K562 (cell line): ENCODE measurements at regions not wholly inside any gene's neighbourhood (a gene's known extent, or its start where the extent isn't known, plus 50 kb on each side); places are given as distances from the start of the nearest gene placed in this dataset.

ENCODE experiments used
- ATAC-seq: fragments of 200-7000 bp; cut with Tn5 transposase; 3 replicates; pipeline ENCODE4 v1.9.1; 2020; ENCODE audit warnings: moderate library complexity
- BruUV-seq: library from RNA; stranded (reverse); fragments of 400-500 nt; replicated peaks from 2 replicates; lab custom pipeline; 2021; lab: Mats Ljungman, UMichigan
- CTCF ChIA-PET: fragments of 300-600 bp; formaldehyde crosslinking; extraction: SDS; loops from one replicate; lab custom pipeline; 2021; ENCODE audit warnings: low intra/inter-chr PET ratio; lab: Yijun Ruan, JAX
- POLR2A ChIA-PET: fragments of 300-600, 350-650 bp; sonication (Branson Sonifier 250); formaldehyde crosslinking; extraction: SDS; loops from one replicate; lab custom pipeline; 2021; ENCODE audit warnings: antibody characterized with exemption, inconsistent platforms; lab: Yijun Ruan, JAX
- DNase-seq, 4 experiments: peaks; one replicate each; pipeline versions ENCODE4 v3.0.0 to v3.0.0-alpha.2; 2011 to 2018; ENCODE audit warnings: low spot score in 3 of 4, mixed read lengths in 3 of 4; ENCODE audit errors: extremely low read depth in 1 of 4
- FAIRE-seq: peaks from 2 replicates; lab custom pipeline; 2011; peaks lifted over from hg19 to GRCh38; lab: Jason Lieb, UNC
- H2AFZ ChIP-seq: 2 replicates; pipeline ENCODE4 v1.6.0; 2011; ENCODE audit warnings: low read depth, low read length, control low read depth, inconsistent platforms
- H3K27ac ChIP-seq: fragments of 200-600 bp; 3 replicates; pipeline ENCODE4 v1.8.0; 2011; ENCODE audit warnings: low read depth, mild to moderate bottlenecking, control low read depth, inconsistent platforms, low read length, moderate library complexity, mixed read lengths; ENCODE audit errors: extremely low read depth
- H3K27me3 ChIP-seq, 2 experiments: fragments of 300-600 bp in 1 of 2; 2 replicates in 1 of 2; 3 replicates in 1 of 2; pipeline versions ENCODE4 v1.6.0 to v1.8.0; 2011; ENCODE audit warnings: inconsistent platforms in 2 of 2, low read length in 2 of 2, mild to moderate bottlenecking in 1 of 2, mixed read lengths in 1 of 2, moderate library complexity in 1 of 2; ENCODE audit not compliant: control insufficient read depth in 2 of 2, insufficient read depth in 2 of 2
- H3K36me3 ChIP-seq: fragments of 300-600 bp; 3 replicates; pipeline ENCODE4 v1.8.0; 2011; ENCODE audit warnings: mild to moderate bottlenecking, low read length, inconsistent platforms; ENCODE audit not compliant: control insufficient read depth, insufficient read depth
- H3K4me1 ChIP-seq, 2 experiments: fragments of 200-600 bp in 1 of 2; replicated peaks in 1 of 2; 2 replicates in 1 of 2; 3 replicates in 1 of 2; pipeline versions ENCODE4 v1.5.1 to v1.8.0; 2011; ENCODE audit warnings: inconsistent platforms in 2 of 2, low read length in 2 of 2, mild to moderate bottlenecking in 1 of 2, mixed read lengths in 1 of 2, moderate library complexity in 1 of 2; ENCODE audit not compliant: control insufficient read depth in 2 of 2, insufficient read depth in 2 of 2
- H3K4me2 ChIP-seq: 2 replicates; pipeline ENCODE4 v1.6.1; 2011; ENCODE audit warnings: low read length, control low read depth, inconsistent platforms, mixed read lengths; ENCODE audit not compliant: insufficient read depth
- H3K4me3 ChIP-seq: fragments of 200-600 bp; sonication (generic), shearing (Covaris generic); 2 replicates; pipeline ENCODE4 v1.5.1; 2016; ENCODE audit warnings: control low read depth, inconsistent platforms
- H3K79me2 ChIP-seq: fragments of 200-600 bp; 3 replicates; pipeline ENCODE4 v1.8.0; 2011; ENCODE audit warnings: low read length, inconsistent platforms; ENCODE audit not compliant: control insufficient read depth, insufficient read depth
- H3K9ac ChIP-seq, 2 experiments: 2 replicates each; pipeline versions ENCODE4 v1.6.0 to v1.6.1; 2011; ENCODE audit warnings: low read depth in 2 of 2, low read length in 2 of 2, control low read depth in 1 of 2, inconsistent platforms in 1 of 2, mild to moderate bottlenecking in 1 of 2, mixed read lengths in 1 of 2; ENCODE audit not compliant: insufficient read depth in 1 of 2
- H3K9me1 ChIP-seq: one replicate; pipeline ENCODE4 v1.6.0; 2011; ENCODE audit warnings: inconsistent platforms, mild to moderate bottlenecking, low read length, moderate library complexity; ENCODE audit not compliant: control insufficient read depth, insufficient read depth
- H3K9me3 ChIP-seq: replicated peaks from 2 replicates; pipeline ENCODE4 v1.5.1; 2011; ENCODE audit warnings: low read depth, low read length, inconsistent platforms; ENCODE audit not compliant: control insufficient read depth, insufficient read depth
- H4K20me1 ChIP-seq: replicated peaks from 2 replicates; pipeline ENCODE4 v1.6.1; 2011; ENCODE audit warnings: low read length, inconsistent platforms, mixed read lengths; ENCODE audit not compliant: control insufficient read depth, insufficient read depth
- ADNP ChIP-seq: fragments of 200-800 bp; sonication (Bioruptor generic); IDR thresholded peaks from 2 replicates; pipeline ENCODE4 v1.6.1; 2016; ENCODE audit warnings: missing genetic modification characterization, missing compliant biosample characterization
- E2F3 ChIP-seq: fragments of 250-450 bp; sonication (Bioruptor Pico); IDR thresholded peaks from 2 replicates; pipeline ENCODE4 v1.4.0; 2020; ENCODE audit warnings: mild to moderate bottlenecking
- ELF2 ChIP-seq: fragments of 250-450 bp; sonication (Bioruptor Pico); IDR thresholded peaks from 2 replicates; pipeline ENCODE4 v1.5.0; 2021; ENCODE audit warnings: mild to moderate bottlenecking
- NCOA1 ChIP-seq: fragments of 450-650 bp; IDR thresholded peaks from 2 replicates; pipeline ENCODE4 v1.6.1; 2016; ENCODE audit warnings: low read depth
- NCOA2 ChIP-seq, 2 experiments: fragments of 450-650 bp; IDR thresholded peaks; 2 replicates each; pipeline ENCODE4 v1.6.1; 2018; ENCODE audit warnings: mild to moderate bottlenecking in 2 of 2, moderate library complexity in 1 of 2; ENCODE audit not compliant: partially characterized antibody in 2 of 2
- PHF20 ChIP-seq: fragments of 450-650 bp; IDR thresholded peaks from 2 replicates; pipeline ENCODE4 v1.6.1; 2018; ENCODE audit not compliant: partially characterized antibody
- ZBTB1 ChIP-seq: sonication (generic); formaldehyde crosslinking; IDR thresholded peaks from 2 replicates; pipeline ENCODE4 v1.8.1; 2023; ENCODE audit warnings: missing genetic modification reagents, low read depth, mild to moderate bottlenecking, borderline replicate concordance
- ZNF224 ChIP-seq: sonication (generic); formaldehyde crosslinking; IDR thresholded peaks from 2 replicates; pipeline ENCODE4 v1.8.0; 2022; ENCODE audit warnings: mild to moderate bottlenecking, missing genetic modification reagents
- WGBS: fragments of 100-300 bp; shearing (Covaris generic); methylation state at CpG from one replicate; pipeline ENCODE4 v1.1.6; 2016; ENCODE audit warnings: low coverage, mixed read lengths; ENCODE audit not compliant: insufficient coverage; ENCODE audit errors: missing lambda C conversion rate; 5-methylcytosine and 5-hydroxymethylcytosine counted together
- in situ Hi-C: fragments of 300-500 bp; cut with MboI; formaldehyde crosslinking; loops from 4 replicates; pipeline ENCODE4 v1.15.0; 2018; ENCODE audit warnings: inconsistent platforms, mixed read lengths
- intact Hi-C: fragments of 100-400 bp; cut with micrococcal nuclease; formaldehyde crosslinking; loops from 2 replicates; pipeline ENCODE4 v1.14.2; 2022
- TF ChIP-seq, protein P1 (sequence below): fragments of 250-450 bp; sonication (Bioruptor Pico); IDR thresholded peaks from 2 replicates; pipeline ENCODE4 v1.4.0; 2020; ENCODE audit warnings: mild to moderate bottlenecking, moderate library complexity
- TF ChIP-seq, protein P2 (sequence below): fragments of 450-650 bp; formaldehyde crosslinking; IDR thresholded peaks from 2 replicates; pipeline ENCODE4 v1.4.0; 2020; ENCODE audit warnings: mild to moderate bottlenecking, moderate library complexity
- TF ChIP-seq, protein P3 (sequence below): fragments of 200-800 bp; sonication (Bioruptor generic); IDR thresholded peaks from 2 replicates; pipeline ENCODE4 v1.6.1; 2016; ENCODE audit warnings: missing genetic modification characterization, missing compliant biosample characterization

DNA sequence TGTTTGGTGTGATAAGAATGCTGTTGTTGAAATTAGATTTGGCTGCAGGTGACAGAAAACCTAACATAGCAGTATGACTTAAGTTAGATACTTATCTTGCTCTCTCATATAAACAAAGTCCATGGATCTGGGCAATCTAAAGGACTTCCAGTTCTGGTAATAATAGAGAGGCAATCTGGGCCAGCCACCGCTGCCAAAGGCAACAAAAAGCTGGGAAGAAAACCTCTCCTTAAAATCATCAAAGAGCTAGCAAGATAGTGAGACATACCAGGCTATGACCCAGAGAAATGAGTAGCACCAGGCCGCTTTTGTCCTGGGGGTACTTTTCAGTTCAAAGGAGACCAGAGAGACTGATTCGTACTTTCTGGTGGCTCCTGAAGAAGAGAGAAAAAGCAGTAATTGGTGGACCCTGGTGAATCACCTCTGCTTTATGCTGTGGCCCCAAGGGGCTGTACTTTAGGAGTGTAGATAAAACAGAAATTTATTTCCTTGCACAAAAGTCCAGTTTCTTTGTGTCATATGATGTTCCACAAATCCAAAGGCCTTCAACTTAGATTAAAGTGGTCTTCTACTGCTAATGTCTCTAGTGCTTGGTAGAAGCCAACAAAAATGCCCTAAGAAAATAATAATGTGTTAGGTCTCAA, 125.4 kb downstream of the TBX19 start:
- no peak for DNase-seq
- intact Hi-C loops, result no loop called here
- TF ChIP-seq PHF20 (no peak), ZNF224 (CRISPR knock-in tag) (no peak), ZBTB1 (no peak), ADNP (tag) (no peak), ELF2 (CRISPR knock-in tag) (no peak), E2F3 (no peak), NCOA2 (IDR thresholded peaks at IDR 0.05; ENCODE audit: partially characterized antibody in 2 of 2) (no peak), NCOA1 (no peak)
- TF ChIP-seq, protein P1, sequence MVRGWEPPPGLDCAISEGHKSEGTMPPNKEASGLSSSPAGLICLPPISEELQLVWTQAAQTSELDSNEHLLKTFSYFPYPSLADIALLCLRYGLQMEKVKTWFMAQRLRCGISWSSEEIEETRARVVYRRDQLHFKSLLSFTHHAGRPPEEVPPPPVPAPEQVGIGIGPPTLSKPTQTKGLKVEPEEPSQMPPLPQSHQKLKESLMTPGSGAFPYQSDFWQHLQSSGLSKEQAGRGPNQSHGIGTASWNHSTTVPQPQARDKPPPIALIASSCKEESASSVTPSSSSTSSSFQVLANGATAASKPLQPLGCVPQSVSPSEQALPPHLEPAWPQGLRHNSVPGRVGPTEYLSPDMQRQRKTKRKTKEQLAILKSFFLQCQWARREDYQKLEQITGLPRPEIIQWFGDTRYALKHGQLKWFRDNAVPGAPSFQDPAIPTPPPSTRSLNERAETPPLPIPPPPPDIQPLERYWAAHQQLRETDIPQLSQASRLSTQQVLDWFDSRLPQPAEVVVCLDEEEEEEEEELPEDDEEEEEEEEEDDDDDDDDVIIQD (CRISPR knock-in tag), result no peak
- TF ChIP-seq, protein P2, sequence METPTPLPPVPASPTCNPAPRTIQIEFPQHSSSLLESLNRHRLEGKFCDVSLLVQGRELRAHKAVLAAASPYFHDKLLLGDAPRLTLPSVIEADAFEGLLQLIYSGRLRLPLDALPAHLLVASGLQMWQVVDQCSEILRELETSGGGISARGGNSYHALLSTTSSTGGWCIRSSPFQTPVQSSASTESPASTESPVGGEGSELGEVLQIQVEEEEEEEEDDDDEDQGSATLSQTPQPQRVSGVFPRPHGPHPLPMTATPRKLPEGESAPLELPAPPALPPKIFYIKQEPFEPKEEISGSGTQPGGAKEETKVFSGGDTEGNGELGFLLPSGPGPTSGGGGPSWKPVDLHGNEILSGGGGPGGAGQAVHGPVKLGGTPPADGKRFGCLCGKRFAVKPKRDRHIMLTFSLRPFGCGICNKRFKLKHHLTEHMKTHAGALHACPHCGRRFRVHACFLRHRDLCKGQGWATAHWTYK (CRISPR knock-in tag), result no peak
- TF ChIP-seq, protein P3, sequence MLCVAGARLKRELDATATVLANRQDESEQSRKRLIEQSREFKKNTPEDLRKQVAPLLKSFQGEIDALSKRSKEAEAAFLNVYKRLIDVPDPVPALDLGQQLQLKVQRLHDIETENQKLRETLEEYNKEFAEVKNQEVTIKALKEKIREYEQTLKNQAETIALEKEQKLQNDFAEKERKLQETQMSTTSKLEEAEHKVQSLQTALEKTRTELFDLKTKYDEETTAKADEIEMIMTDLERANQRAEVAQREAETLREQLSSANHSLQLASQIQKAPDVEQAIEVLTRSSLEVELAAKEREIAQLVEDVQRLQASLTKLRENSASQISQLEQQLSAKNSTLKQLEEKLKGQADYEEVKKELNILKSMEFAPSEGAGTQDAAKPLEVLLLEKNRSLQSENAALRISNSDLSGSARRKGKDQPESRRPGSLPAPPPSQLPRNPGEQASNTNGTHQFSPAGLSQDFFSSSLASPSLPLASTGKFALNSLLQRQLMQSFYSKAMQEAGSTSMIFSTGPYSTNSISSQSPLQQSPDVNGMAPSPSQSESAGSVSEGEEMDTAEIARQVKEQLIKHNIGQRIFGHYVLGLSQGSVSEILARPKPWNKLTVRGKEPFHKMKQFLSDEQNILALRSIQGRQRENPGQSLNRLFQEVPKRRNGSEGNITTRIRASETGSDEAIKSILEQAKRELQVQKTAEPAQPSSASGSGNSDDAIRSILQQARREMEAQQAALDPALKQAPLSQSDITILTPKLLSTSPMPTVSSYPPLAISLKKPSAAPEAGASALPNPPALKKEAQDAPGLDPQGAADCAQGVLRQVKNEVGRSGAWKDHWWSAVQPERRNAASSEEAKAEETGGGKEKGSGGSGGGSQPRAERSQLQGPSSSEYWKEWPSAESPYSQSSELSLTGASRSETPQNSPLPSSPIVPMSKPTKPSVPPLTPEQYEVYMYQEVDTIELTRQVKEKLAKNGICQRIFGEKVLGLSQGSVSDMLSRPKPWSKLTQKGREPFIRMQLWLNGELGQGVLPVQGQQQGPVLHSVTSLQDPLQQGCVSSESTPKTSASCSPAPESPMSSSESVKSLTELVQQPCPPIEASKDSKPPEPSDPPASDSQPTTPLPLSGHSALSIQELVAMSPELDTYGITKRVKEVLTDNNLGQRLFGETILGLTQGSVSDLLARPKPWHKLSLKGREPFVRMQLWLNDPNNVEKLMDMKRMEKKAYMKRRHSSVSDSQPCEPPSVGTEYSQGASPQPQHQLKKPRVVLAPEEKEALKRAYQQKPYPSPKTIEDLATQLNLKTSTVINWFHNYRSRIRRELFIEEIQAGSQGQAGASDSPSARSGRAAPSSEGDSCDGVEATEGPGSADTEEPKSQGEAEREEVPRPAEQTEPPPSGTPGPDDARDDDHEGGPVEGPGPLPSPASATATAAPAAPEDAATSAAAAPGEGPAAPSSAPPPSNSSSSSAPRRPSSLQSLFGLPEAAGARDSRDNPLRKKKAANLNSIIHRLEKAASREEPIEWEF (CRISPR knock-in tag), result no peak

More for the DNA sequence above, 125.4 kb downstream of the TBX19 start:
- no peak overlapping the region for H3K4me2 ChIP-seq
- ChIA-PET POLR2A (interaction anchor here (0.6 to 0.8 kb wide), 2 partner anchors 30 to 38 kb away, joined by 3 read pairs; no protein-coding TSS in a partner anchor), CTCF (no interaction called here)
- H3K9ac ChIP-seq, result no peak overlapping the region
- ATAC-seq (no peak), FAIRE-seq (no peak)
- no peak overlapping the region for H3K4me3 ChIP-seq
- H3K27ac ChIP-seq, result no peak overlapping the region
- no peaks in the 10 kb centered on the region for H3K79me2 ChIP-seq
- no peaks in the 10 kb centered on the region for H3K27me3 ChIP-seq
- no peak overlapping the region for H2AFZ ChIP-seq
- H3K4me1 ChIP-seq, result peaks cover 2 to 42% of the 10 kb centered on the region in 2 experiments; a peak in 3 of 5 replicates
- no peaks in the 10 kb centered on the region for H3K9me1 ChIP-seq
- no peaks in the 10 kb centered on the region for H4K20me1 ChIP-seq
- no peaks in the 10 kb centered on the region for H3K36me3 ChIP-seq
- in situ Hi-C loops, result no loop called here
- H3K9me3 ChIP-seq, result no peaks in the 10 kb centered on the region
- no TSS peak for BruUV-seq
- WGBS, result 46% methylated on average over 3 of the region's 3 CpGs
